ENCODE measurements at regions not wholly inside any gene's neighbourhood (a gene's known extent, or its start where the extent isn't known, plus 50 kb on each side); places are given as distances from the start of the nearest gene placed in this dataset.

- DNase-seq (ENCODE audit: low read depth): no peak
- TF ChIP-seq CTCF (conservative IDR thresholded peaks at IDR 0.05; ENCODE audit: low read depth, low read length): no peak
These were observed 514.5 kb upstream of the RGMA start for GRCh38 chr15:93603550-93603949.

GRCh38 chr15:93587059-93587521 is 498.1 kb upstream of the RGMA start:
- no peak for TF ChIP-seq CTCF (conservative IDR thresholded peaks at IDR 0.05; ENCODE audit: low read depth, low read length)
- DNase-seq (ENCODE audit: low read depth): no peak
- no peak overlapping the region for H3K4me3 ChIP-seq (ENCODE audit: low read depth, low read length)

More at GRCh38 chr15:93603550-93603949, 514.5 kb upstream of the RGMA start:
- H3K4me3 ChIP-seq (ENCODE audit: low read depth, low read length): no peak overlapping the region

GRCh38 chr15:93585012-93585411 is 496.0 kb upstream of the RGMA start:
- DNase-seq (ENCODE audit: low read depth): no peak
- TF ChIP-seq CTCF (conservative IDR thresholded peaks at IDR 0.05; ENCODE audit: low read depth, low read length): no peak

GRCh38 chr15:93583968-93584367 is 495.0 kb upstream of the RGMA start:
- H3K4me3 ChIP-seq (ENCODE audit: low read depth, low read length): no peak overlapping the region
- DNase-seq (ENCODE audit: low read depth): no peak
- no peak for TF ChIP-seq CTCF (conservative IDR thresholded peaks at IDR 0.05; ENCODE audit: low read depth, low read length)

More at GRCh38 chr15:93585012-93585411, 496.0 kb upstream of the RGMA start:
- no peak overlapping the region for H3K4me3 ChIP-seq (ENCODE audit: low read depth, low read length)

- DNase-seq (ENCODE audit: low read depth): no peak
- TF ChIP-seq CTCF (conservative IDR thresholded peaks at IDR 0.05; ENCODE audit: low read depth, low read length): no peak
These were observed 494.5 kb upstream of the RGMA start for GRCh38 chr15:93583552-93583951.

GRCh38 chr15:93570527-93570926 is 481.5 kb upstream of the RGMA start:
- DNase-seq (ENCODE audit: low read depth): no peak
- H3K4me3 ChIP-seq (ENCODE audit: low read depth, low read length): no peak overlapping the region
- no peak for TF ChIP-seq CTCF (conservative IDR thresholded peaks at IDR 0.05; ENCODE audit: low read depth, low read length)

More at GRCh38 chr15:93583552-93583951, 494.5 kb upstream of the RGMA start:
- H3K4me3 ChIP-seq (ENCODE audit: low read depth, low read length): no peak overlapping the region

GRCh38 chr15:93566762-93567161 is 477.8 kb upstream of the RGMA start:
- no peak for DNase-seq (ENCODE audit: low read depth)
- TF ChIP-seq CTCF (conservative IDR thresholded peaks at IDR 0.05; ENCODE audit: low read depth, low read length): no peak
- H3K4me3 ChIP-seq (ENCODE audit: low read depth, low read length): no peak overlapping the region

All from choroid plexus epithelial cell (primary cell).